ENCODE measurements at regions not wholly inside any gene's neighbourhood (a gene's known extent, or its start where the extent isn't known, plus 50 kb on each side); places are given as distances from the start of the nearest gene placed in this dataset.

DNA sequence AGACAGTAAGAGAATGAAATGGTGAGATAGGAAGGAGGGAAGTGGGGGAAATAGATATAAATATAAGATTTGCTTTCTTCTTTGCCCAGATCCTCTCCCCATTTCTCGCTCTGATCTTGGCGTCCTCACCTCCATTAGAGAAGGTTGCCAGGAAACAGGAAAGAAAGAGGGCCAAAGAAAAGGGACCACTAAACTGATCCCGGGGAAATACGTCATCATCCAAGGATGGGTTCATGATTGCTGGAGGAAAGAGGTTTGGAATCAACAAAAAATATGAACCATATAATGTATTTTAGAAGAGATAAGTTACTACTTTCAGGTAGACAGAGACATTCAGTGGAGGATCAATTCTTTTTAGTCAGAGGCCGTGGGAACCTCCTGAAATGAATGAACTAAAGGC lies 536.0 kb downstream of the HAPSTR1 start:
- TF ChIP-seq, protein P1, sequence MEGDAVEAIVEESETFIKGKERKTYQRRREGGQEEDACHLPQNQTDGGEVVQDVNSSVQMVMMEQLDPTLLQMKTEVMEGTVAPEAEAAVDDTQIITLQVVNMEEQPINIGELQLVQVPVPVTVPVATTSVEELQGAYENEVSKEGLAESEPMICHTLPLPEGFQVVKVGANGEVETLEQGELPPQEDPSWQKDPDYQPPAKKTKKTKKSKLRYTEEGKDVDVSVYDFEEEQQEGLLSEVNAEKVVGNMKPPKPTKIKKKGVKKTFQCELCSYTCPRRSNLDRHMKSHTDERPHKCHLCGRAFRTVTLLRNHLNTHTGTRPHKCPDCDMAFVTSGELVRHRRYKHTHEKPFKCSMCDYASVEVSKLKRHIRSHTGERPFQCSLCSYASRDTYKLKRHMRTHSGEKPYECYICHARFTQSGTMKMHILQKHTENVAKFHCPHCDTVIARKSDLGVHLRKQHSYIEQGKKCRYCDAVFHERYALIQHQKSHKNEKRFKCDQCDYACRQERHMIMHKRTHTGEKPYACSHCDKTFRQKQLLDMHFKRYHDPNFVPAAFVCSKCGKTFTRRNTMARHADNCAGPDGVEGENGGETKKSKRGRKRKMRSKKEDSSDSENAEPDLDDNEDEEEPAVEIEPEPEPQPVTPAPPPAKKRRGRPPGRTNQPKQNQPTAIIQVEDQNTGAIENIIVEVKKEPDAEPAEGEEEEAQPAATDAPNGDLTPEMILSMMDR (IDR thresholded peaks at IDR 0.05; ENCODE audit: insufficient read depth, low read depth, low read length), result no peak
- no peak for TF ChIP-seq EZH2 (IDR thresholded peaks at IDR 0.05; ENCODE audit: insufficient read depth, low read length)
